ENCODE measurements at regions not wholly inside any gene's neighbourhood (a gene's known extent, or its start where the extent isn't known, plus 50 kb on each side); places are given as distances from the start of the nearest gene placed in this dataset.
"Not testable (repeated sequence)": the region's sequence is repeated elsewhere in the genome, so short reads cannot be mapped to it uniquely, and the experiment has no call there.

DNA sequence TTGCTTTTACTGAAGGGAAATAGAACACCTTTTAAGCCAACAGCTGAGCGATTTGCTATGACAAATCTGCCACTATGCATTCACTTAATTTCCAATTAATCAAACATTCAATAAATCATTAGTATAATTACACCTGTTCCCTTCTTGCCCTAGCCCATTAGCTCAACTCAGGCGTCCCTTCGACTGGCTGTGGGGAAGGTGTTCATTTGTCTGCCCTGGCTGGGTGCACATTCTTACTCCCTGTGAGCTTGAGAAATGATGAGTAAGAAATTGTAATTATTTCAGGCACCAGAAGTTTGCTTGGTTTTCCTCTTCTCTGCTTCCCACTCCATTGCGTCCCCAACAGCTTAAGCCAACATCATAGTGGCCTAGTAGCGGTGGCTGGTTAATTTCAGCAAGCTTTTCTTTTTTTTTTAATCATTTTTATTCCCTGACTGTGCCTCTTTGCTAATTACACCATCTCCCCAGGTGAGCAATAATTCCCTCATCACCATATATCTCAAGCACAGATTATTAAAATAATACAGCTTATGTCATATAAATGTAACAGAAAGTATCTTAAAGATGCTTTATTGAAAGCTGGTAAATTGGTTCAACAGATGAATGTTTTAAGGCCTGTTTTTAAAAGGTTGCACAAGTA is 623.9 kb upstream of the RBFOX1 start:
- no peak for DNase-seq

DNA sequence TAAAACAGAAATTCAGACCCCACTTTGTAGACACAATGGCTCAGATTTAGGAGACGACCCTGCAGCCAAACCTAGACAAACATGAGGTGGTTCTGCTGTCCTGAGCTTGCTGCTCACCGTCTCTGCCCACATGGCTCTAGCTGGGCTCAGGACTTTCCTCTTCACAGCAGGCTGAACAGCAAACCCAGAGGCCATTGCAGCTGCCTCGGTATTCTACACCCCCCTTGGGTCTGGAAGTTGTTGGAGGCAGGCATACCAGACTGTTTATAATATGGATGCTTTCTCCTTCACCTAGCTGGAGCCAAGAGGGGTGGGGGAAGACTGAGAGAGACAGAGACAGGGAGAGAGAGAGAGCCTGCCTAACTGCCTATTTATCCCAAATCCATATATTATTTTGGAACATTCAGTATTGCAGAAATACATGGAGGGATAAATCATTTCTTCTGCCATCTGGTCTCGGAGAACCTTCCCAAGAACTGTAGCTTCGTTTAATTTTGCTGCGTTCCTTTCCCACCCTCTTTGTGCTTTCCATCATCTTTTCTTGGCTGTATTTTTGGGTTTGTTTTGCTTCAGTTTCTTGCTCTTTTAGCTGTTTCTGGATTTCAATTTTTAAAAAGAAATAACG is 628.2 kb upstream of the RBFOX1 start:
- no peak for DNase-seq

DNA sequence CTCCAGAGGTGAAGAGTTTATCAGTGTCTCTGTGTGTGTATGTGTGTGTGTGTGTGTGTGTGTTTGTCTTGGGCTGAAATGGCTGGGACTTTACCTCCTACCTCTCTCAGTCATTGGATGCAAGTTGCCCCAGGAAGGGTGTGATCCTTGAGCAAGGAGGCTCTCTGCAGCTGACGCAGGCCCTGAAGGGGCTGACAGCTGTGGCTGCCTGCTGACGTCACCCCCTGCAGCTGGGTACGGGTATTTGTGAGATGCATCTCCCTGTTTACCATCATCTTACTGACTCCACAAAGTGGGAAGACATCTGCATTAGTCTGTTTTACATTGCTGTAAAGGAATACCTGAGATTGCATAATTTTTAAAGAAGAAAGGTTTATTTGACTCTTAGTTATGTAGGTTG is 631.5 kb upstream of the RBFOX1 start:
- no peak for DNase-seq

DNA sequence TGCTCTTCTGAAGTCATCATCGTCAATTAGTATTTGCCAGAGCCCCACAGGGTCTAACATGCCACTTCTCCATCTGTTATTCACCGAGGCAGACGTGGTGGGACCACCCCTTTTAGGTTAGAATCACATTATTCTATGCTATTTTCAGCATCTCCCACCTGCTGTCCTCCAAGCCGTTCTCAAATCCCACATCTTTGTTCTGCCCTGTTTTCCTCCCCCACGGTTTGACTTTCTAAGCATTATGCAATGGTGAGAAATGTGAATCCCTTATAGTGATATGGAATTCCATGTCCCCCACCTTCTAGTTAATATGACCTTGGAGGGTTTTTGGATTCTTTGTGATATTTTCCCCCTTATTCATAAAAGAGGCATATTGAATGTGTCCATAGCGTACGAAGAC is 634.1 kb upstream of the RBFOX1 start:
- DNase-seq: no peak

DNA sequence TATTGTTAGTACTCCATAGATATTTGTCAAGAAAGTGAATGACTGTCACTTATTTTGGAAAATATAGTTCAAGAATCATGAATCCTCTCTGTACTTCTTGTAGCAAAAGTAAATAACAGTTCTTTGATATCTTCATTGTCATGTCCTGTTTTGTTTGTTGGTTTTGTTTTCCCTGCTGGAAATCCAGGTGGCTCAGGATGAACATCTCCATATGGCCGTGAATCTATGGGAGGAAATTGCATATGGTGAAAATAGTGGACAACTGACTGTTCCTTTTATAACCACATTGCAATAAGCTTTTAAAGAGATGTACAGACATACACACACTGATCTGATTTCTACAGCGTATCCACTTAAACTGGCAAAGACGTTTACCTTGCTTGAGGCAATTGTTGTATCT is 637.0 kb upstream of the RBFOX1 start:
- no peak for DNase-seq

DNA sequence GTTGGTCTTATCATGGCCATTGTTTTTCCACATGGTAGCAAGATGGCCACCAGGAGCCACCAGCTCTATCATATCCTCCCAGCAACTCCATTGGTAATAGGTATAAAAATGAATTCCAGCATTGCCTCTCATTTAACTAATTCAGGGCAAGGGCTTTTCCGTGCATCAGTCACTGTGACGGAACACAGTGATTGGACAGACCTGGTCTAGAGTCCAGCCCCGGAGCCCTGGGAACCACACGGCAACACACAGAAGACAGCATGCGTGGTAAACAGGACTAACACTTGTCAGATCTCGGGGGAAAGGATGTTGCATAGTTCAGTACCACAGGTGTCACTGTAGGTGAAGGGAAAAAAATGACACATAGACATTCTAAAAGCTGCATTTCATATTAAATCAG is 638.0 kb upstream of the RBFOX1 start:
- DNase-seq: no peak

DNA sequence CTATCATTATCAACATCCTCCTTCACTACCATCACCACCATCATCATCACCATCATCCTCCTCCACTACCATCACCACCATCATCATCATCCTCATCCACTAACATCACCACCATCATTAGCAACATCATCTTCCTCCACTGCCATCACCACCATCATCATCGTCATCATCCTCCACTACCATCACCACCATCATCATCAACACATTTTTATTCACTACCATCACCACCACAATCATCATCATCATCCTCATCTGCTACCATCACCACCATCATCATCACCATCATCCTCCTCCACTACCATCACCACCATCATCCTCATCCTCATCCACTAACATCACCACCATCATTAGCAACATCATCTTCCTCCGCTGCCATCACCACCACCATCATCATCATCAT is 639.2 kb upstream of the RBFOX1 start:
- DNase-seq: not testable (repeated sequence)

DNA sequence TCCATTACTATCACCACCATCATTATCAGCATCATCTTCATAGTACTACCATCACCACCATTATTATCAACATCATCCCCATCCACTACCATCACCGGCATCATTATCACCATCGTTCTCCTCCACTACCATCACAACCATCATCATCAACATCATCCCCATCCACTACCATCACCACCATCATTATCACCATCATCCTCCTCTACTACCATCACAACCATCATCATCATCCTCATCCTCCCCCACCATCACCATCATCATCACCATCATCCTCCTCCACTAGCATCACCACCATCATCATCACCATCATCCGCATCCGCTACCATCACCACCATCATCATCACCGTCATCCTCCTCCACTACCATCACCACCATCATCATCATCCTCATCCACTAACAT is 639.8 kb upstream of the RBFOX1 start:
- DNase-seq: no peak

DNA sequence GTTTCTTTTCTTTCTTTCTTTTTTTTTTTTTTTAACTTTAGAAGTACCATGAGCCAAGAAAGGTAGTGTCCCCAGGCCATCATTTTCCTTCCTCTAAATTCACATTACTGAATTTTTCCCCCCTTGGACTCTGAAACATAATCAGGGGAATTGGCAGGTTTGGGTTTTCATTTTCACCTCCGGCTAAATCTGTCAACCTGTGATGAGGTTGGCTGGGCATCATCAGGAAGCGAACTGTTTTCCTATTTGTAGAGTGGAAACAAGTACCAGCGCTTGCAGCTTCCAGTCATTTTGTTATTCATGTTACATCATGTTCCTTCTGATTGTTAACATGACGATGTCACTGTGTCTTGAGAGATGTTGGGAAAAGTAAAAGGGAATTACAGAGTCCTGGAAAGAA is 641.9 kb upstream of the RBFOX1 start:
- DNase-seq: no peak

DNA sequence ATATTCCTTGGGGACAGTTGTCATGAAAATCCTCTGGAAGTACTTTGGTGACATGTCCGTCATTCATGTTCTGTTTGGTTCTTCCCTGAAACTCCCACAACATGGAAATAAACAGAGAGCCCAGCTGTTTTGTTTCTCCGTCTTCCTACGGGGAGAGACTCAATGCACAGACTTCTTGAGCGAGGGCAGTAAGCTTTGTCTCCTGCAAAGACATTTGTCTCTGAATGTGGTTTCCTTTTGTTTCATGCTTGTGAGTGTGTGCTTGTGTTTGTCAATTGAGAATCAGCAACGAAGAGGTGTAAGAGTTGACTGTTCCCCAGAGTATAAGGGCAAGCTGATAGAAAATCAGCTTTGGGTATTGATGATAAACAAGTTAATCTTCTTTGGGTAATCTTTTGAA is 643.0 kb upstream of the RBFOX1 start:
- DNase-seq: no peak

DNA sequence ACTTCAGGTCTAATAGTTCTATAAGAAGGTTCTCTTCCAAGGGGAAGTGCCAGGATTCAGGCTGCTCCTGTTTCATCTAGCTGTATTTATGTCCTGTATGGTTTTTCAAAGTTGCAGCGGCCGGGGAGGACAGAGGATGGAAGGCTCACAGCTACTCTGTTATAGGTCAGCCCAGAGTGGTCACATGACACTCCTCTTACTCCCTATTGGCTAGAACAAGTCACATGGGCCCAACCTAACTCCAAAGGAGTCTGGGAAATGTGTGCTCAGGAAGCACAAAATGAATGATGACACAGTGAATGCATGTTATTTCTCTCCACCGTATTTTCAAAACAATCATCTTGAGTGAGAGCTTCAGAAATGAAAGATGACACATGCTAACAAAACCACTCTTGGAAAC is 645.1 kb upstream of the RBFOX1 start:
- DNase-seq: no peak

DNA sequence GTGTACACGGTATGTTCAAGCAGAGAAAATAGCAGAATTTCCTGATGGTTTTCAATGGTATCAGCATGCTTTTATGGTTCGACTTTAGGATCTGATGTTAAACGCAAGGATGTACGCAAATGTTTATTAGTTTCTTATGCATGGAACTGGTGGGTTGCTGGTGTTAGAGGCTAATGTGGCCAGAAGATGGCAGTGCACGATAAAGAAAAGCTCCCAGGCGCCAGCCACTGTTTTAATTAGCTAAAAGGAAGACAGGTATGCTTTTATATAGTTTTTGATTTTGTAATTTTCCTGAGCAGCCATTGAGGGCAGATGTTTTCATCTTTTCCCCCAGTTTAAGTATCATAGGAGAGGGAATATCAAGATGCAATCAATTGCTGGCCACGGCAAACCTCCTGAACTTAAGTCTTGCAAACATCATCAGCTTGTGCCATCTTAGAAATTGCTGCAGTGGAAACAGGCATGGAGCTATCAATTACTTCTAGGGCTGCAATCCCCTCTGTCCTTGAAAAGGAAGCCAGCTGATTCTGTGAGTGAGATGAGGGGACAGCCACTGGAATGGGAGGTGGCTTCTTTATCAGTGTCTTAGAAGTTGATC is 648.5 kb upstream of the RBFOX1 start:
- DNase-seq: no peak

DNA sequence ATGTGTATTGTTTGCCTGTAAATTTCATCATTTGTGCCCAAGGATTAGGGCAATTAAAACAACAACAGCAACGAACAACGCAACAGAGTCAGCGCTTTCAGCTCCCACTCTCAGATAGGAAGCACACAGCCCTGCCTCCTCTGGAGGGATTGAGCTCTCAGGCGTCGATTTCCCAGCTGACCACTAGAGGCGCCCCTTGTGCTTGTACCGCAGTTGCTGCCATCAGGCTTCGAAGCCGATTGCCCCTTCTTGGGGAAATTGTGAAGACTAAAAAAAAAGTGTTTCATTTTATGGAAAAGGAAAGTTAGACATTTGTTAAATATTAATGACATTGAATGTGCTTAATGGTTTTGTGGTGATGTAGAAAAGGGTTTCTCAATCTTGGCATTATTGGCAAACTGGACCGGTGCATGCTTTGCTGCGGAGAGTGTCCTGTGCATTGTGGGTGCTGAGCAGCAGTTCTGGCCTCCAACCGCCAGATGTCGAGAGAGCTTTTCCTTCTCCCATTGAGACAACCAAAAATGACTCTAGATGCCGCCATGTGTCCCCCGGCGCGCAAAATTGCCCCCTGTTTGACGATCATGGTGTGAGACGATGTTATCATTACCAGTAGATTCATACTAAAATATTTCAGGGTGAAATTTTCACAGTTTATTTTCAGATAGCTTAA is 650.4 kb upstream of the RBFOX1 start:
- DNase-seq: peak; percentile 5

DNA sequence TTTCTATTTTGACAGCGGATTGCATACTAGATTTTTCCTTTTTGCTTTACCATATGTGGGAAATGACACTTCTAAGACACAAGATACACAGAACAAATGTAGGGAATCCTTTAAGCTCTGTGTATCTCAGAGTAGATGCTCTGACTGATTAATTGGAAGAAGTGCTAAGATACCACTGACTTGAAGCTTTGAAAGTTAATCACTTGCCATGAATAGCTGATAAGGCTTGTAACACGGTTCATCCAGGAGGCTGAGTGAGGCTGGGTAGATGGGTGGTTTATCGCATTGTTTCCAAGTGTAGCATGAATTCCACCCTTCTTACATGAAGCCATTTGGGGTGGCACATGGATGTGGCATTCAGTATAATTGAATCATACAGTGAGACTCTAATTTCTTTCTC is 654.1 kb upstream of the RBFOX1 start:
- DNase-seq: no peak

DNA sequence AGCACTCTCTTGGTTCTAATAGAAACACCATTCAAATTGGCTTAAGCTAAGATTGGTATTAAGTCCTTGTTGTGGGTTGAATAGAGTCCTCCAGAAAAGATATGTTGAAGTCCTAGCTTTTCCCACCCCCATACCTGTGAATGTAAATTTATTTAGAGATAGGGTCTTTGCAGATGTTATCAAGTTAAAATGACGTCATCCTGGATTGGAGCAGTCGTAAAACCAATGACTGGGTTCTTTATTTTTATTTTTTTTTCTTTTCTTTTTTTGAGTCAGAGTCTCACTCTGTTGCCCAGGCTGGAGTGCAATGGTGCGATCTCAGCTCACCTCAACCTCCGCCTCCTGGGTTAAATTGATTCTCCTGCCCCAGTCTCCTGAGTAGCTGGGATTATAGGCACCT is 658.6 kb upstream of the RBFOX1 start:
- DNase-seq: no peak

DNA sequence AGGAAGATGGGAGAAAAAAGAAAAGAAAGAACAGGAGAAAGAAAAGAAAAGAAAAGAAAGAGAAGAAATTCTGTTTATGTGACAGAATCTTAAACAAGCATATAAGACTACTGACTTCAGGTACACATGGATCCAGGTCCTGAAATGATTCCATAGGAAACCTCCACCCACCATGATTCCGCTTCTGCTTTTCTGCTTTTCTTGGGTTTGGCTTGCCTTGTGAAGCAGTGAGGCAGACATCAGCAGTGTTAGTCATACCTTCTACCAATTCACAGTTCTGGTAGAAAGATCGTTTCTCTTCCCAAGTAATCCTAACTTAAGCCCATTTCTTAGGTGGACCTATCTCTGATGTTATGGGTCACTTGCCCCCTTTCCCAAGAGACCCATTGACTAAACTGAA is 660.1 kb upstream of the RBFOX1 start:
- DNase-seq: no peak

DNA sequence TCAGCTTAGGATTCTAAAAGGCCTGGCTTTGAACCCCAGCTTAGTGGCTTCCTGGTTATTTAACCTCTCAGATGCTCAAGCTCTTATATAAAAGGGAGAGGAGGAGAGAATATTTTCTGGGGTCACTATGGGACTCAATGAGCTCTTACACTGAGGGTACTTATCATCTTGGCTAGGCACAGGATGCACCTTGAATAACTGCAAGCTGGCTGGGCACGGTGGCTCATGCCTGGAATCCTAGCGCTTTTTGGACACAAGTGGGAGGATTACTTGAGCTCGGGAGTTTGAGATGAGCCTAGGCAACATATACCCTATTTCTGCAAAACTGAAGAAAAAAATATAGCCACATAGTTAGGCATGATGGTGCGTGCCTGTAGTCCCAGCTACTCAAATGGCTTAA is 665.3 kb upstream of the RBFOX1 start:
- DNase-seq: no peak

DNA sequence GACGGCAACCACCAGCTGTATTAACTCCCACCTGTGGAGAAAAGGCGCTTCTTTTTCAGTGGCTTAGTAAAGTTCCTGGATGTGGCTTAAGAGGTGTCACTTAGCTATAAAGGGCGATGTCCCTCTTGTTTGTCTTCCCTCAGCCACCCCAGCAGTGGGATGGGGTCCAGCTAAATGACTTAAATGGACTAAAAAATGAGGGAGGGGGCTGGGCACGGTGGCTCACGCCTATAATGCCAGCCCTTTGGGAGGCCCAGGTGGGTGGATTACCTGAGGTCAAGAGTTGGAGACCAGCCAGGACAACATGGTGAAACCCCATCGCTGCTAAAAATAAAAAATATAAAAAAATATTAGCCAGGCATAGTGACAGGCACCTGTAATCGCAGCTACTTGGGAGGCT is 667.5 kb upstream of the RBFOX1 start:
- no peak for DNase-seq

DNA sequence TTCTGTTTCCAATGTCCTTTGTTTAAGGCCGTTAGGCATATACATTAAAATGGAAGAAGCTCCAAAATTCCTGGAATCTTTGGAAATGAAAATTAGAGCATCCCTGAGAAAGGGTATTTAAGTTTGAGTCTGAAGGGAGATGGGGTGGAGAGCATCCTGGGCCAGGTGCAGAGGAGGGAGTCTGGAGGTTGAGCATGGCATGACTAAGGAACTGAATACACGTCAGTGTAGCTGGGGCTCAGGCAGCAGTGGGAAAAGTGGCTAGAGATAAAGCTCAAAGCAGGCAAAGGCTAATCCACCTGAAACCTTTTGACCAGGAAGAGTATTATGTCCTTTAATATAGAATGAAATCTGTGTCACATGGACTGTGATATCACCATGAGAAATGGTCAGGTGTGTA is 669.0 kb upstream of the RBFOX1 start:
- no peak for DNase-seq

DNA sequence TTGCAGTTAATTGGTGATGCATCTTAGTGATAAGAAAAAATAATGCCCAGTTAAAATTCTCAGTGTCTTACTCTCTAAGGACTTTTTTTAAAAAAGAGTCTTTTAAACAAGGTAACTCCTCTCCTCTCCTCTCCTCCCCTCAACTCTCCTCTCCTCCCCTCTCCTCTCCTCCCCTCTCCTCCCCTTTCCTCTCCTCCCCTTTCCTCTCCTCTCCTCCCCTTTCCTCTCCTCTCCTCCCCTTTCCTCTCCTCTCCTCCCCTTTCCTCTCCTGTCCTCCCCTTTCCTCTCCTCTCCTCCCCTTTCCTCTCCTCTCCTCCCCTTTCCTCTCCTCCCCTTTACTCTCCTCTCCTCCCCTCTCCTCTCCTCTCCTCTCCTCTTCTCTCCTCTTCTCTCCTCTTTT is 675.9 kb upstream of the RBFOX1 start:
- DNase-seq: no peak

DNA sequence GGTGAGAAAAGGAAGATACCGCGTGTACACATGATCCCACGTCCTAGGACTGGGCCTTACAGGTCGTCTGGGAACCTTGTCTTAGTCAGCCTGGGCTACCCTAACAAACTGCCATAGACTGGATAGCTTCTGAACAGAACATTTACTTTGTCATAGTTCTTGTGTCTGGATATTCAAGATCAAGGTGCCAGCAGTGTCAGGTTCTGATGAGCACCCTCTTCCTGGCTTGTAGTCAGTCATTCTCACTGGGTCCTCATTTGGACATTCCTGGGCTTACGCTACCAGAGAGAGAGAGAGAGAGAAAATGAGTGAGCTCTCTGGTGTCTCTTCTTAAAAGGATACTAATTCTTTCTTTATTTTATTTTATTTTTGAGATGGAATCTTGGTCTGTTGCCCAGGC is 685.8 kb upstream of the RBFOX1 start:
- DNase-seq: no peak

DNA sequence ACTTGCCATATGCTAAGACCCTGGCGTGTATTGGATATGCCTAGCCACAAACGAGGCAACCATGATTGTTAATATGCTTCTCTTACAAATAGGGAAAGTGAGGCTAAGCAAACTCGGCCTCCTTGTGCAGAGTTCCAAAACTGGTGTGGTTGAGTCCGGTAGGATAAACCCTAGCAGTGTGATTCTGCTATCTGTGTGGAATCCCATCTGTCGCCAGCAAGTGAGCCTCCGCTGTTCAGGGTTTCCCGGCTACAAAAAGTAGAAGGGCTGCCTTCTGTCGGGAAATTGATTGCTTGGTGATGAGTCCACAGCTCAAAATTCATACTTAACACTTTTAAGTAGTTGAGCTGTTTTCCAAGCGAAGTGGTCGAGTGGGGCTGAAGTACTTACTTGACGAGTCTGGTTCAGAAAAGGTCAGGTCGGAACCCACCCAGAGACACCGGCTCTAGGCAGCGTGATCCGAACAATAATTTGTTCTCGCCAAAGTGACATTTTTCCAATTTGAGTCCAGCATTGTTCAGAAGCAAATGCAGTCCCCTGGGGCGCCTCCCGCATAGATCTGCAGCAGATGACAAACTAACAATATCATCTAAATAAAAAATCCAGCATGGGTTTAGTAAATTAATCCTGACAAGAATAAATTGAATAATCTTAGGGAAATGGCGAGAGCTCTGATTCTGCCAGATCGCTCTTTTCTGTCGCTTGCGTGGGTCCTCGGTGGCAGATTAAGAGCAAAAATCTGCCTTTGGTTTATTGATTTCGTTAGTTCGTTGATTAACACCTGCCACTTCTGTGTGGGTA is 686.7 kb upstream of the RBFOX1 start:
- no peak for DNase-seq

DNA sequence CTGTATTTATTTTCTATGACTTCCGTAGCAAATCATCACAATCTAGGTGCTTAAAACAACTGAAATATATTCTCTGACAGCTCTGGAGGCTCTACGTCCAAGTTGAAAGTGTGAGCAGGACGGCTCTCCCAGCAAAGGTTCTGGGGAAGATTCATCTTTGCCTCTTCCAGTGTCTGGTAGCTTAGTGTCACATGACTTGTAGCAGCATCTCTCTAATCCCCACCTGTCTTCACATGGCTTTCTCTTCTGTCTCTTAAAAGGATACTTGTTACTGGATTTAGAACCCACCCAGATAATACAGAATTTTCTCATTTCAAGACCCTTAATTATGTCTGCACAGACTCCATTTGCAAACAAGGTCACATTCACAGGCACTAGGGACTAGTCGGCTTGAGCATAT is 687.7 kb upstream of the RBFOX1 start:
- DNase-seq: no peak

All from stimulated activated CD4-positive, alpha-beta T cell treated with anti-CD3 and anti-CD28 coated beads, Interleukin-4, amount 100 ng/mL, for 24 hours (primary cell).